ENCODE measurements at regions not wholly inside any gene's neighbourhood (a gene's known extent, or its start where the extent isn't known, plus 50 kb on each side); places are given as distances from the start of the nearest gene placed in this dataset.

DNA sequence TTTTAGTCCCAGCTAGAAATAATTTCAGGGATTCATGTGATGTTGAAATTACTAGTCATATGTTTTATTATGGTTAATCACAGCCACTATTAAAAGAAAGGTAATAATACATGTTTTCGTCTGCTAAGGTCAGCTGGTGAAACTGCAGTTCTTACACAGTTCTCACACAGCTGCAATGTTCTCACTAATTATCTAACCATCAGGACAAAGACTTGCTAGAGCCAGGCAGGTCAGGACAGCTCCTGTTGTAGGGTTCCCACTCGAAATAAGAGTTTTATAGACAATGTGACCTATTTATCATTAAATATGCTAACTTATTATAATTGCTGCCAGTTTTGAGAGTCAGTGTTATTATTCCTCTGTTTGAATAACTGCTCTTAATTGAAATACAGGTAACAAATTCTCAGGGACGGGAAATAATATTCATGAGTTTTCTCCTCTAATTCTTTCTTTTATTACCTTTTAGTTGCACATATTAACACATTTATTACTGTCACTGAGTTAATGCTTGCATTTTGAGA, 97.9 kb downstream of the GJA1 start:
- TF ChIP-seq EP300 (IDR thresholded peaks at IDR 0.05) (no peak), POLR2A (IDR thresholded peaks at IDR 0.05) (no peak)
- TF ChIP-seq, protein P1, sequence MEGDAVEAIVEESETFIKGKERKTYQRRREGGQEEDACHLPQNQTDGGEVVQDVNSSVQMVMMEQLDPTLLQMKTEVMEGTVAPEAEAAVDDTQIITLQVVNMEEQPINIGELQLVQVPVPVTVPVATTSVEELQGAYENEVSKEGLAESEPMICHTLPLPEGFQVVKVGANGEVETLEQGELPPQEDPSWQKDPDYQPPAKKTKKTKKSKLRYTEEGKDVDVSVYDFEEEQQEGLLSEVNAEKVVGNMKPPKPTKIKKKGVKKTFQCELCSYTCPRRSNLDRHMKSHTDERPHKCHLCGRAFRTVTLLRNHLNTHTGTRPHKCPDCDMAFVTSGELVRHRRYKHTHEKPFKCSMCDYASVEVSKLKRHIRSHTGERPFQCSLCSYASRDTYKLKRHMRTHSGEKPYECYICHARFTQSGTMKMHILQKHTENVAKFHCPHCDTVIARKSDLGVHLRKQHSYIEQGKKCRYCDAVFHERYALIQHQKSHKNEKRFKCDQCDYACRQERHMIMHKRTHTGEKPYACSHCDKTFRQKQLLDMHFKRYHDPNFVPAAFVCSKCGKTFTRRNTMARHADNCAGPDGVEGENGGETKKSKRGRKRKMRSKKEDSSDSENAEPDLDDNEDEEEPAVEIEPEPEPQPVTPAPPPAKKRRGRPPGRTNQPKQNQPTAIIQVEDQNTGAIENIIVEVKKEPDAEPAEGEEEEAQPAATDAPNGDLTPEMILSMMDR (IDR thresholded peaks at IDR 0.05) = no peak

Data from tibial nerve (tissue), 4 donors.